H1 (cell line): ENCODE measurements at regions not wholly inside any gene's neighbourhood (a gene's known extent, or its start where the extent isn't known, plus 50 kb on each side); places are given as distances from the start of the nearest gene placed in this dataset.
A peak's percentile ranks its signal among the peaks of the same experiment; 100 is the strongest.

Experiments used
- CTCF ChIA-PET: fragments of 300-600 bp; sonication (Branson Sonifier 250); formaldehyde crosslinking; loops from one replicate; lab custom pipeline; 2021; ENCODE audit not compliant: partially characterized antibody; lab: Charles Lee
- POLR2A ChIA-PET: fragments of 300-600 bp; sonication (Branson Sonifier 250); formaldehyde crosslinking; loops from one replicate; lab custom pipeline; 2021; ENCODE audit warnings: inconsistent platforms; ENCODE audit not compliant: partially characterized antibody; lab: Charles Lee
- DNase-seq, 2 experiments: peaks; one replicate each; pipeline versions ENCODE4 v3.0.0 to v3.0.0-alpha.2; 2010 to 2022; ENCODE audit warnings: low spot score in 2 of 2, low read depth in 1 of 2, mixed read lengths in 1 of 2
- FAIRE-seq: peaks from 2 replicates; lab custom pipeline; 2011; peaks lifted over from hg19 to GRCh38; lab: Jason Lieb, UNC
- H2AFZ ChIP-seq: 2 replicates; pipeline ENCODE4 v1.8.1; 2012; ENCODE audit warnings: low read length, inconsistent platforms
- H2AK5ac ChIP-seq: 2 replicates; pipeline ENCODE4 v1.6.1; 2013; ENCODE audit warnings: low read depth, low read length
- H2BK120ac ChIP-seq: replicated peaks from 2 replicates; pipeline ENCODE3; 2013; ENCODE audit warnings: low read depth, low read length, inconsistent platforms
- H2BK12ac ChIP-seq: 2 replicates; pipeline ENCODE4 v1.6.1; 2013; ENCODE audit warnings: low read depth, low read length
- H2BK15ac ChIP-seq: 2 replicates; pipeline ENCODE4 v1.6.1; 2013; ENCODE audit warnings: low read length
- H2BK20ac ChIP-seq: 2 replicates; pipeline ENCODE4 v1.6.1; 2013; ENCODE audit warnings: low read length
- H2BK5ac ChIP-seq: 2 replicates; pipeline ENCODE4 v1.6.1; 2013; ENCODE audit warnings: low read depth, low read length
- H3K14ac ChIP-seq: 2 replicates; pipeline ENCODE4 v1.6.1; 2013; ENCODE audit warnings: inconsistent platforms; ENCODE audit not compliant: insufficient read length
- H3K18ac ChIP-seq: 2 replicates; pipeline ENCODE4 v1.6.1; 2013; ENCODE audit warnings: low read length; ENCODE audit errors: extremely low read depth
- H3K23ac ChIP-seq: 2 replicates; pipeline ENCODE4 v1.6.1; 2013; ENCODE audit warnings: inconsistent platforms; ENCODE audit not compliant: insufficient read length
- H3K23me2 ChIP-seq: 2 replicates; pipeline ENCODE4 v1.6.1; 2013; ENCODE audit warnings: low read depth, low read length
- H3K27ac ChIP-seq: 2 replicates; pipeline ENCODE4 v1.6.1; 2011; ENCODE audit warnings: low read depth, low read length, inconsistent platforms
- H3K27me3 ChIP-seq, 4 experiments: replicated peaks in 1 of 4; 1 replicate in 1 of 4; 2 replicates in 3 of 4; pipeline versions ENCODE4 v1.6.1 to v1.8.1; 2011 to 2013; ENCODE audit warnings: low read length in 3 of 4, mild to moderate bottlenecking in 3 of 4, inconsistent platforms in 2 of 4, mixed read lengths in 2 of 4, moderate library complexity in 1 of 4; ENCODE audit not compliant: control insufficient read depth in 3 of 4, insufficient read depth in 3 of 4; ENCODE audit errors: extremely low read depth in 1 of 4
- H3K36me3 ChIP-seq, 4 experiments: 2 replicates each; pipeline versions ENCODE4 v1.6.1 to v1.8.1; 2011 to 2013; ENCODE audit warnings: mild to moderate bottlenecking in 4 of 4, low read length in 3 of 4, moderate library complexity in 2 of 4, control low read depth in 1 of 4, inconsistent platforms in 1 of 4; ENCODE audit not compliant: insufficient read depth in 4 of 4, control insufficient read depth in 2 of 4
- H3K4ac ChIP-seq: replicated peaks from 2 replicates; pipeline ENCODE3; 2013; ENCODE audit warnings: low read length, low read depth, mixed read lengths, inconsistent platforms; ENCODE audit not compliant: insufficient read length
- H3K4me1 ChIP-seq, 4 experiments: replicated peaks in 1 of 4; 1 replicate in 1 of 4; 2 replicates in 3 of 4; pipeline versions ENCODE4 v1.6.1 to v1.8.1; 2011 to 2013; ENCODE audit warnings: low read length in 3 of 4, inconsistent platforms in 2 of 4, mixed read lengths in 1 of 4; ENCODE audit not compliant: insufficient read depth in 4 of 4, control insufficient read depth in 3 of 4
- H3K4me2 ChIP-seq, 2 experiments: 2 replicates each; pipeline versions ENCODE4 v1.6.1 to v1.8.1; 2011 to 2013; ENCODE audit warnings: low read depth in 2 of 2, low read length in 2 of 2, control low read depth in 1 of 2, inconsistent platforms in 1 of 2, mild to moderate bottlenecking in 1 of 2; ENCODE audit not compliant: insufficient read depth in 1 of 2
- H3K4me3 ChIP-seq, 4 experiments: fragments of 200-600, 300-600 bp in 1 of 4; sonication (generic), shearing (Covaris generic), sonication (Bioruptor Twin) in 1 of 4; 2 replicates each; pipeline versions ENCODE4 v1.5.1 to v1.8.1; 2011 to 2016; ENCODE audit warnings: low read length in 4 of 4, low read depth in 3 of 4, control low read depth in 2 of 4, inconsistent platforms in 2 of 4, mild to moderate bottlenecking in 2 of 4, mixed read lengths in 1 of 4, moderate library complexity in 1 of 4; ENCODE audit not compliant: insufficient read depth in 2 of 4; ENCODE audit errors: extremely low read depth in 1 of 4
- H3K56ac ChIP-seq: replicated peaks from 2 replicates; pipeline ENCODE3; 2013; ENCODE audit warnings: low read depth, mild to moderate bottlenecking, mixed read lengths, low read length, inconsistent platforms; ENCODE audit not compliant: insufficient read length
- H3K79me1 ChIP-seq: 2 replicates; pipeline ENCODE4 v1.6.1; 2013; ENCODE audit warnings: low read depth, low read length, control low read depth
- H3K79me2 ChIP-seq, 2 experiments: 2 replicates each; pipeline versions ENCODE4 v1.6.1 to v1.8.1; 2012 to 2013; ENCODE audit warnings: low read length in 2 of 2, mild to moderate bottlenecking in 2 of 2, inconsistent platforms in 1 of 2; ENCODE audit not compliant: insufficient read depth in 2 of 2, control insufficient read depth in 1 of 2
- H3K9ac ChIP-seq, 4 experiments: replicated peaks in 1 of 4; 1 replicate in 1 of 4; 2 replicates in 3 of 4; pipeline versions ENCODE4 v1.6.1 to v1.8.1; 2011 to 2013; ENCODE audit warnings: low read depth in 3 of 4, low read length in 3 of 4, control low read depth in 2 of 4, mild to moderate bottlenecking in 2 of 4, moderate library complexity in 2 of 4, inconsistent platforms in 1 of 4; ENCODE audit errors: extremely low read depth in 1 of 4
- H3K9me3 ChIP-seq, 2 experiments: 2 replicates each; pipeline versions ENCODE4 v1.6.1 to v1.8.1; 2012 to 2013; ENCODE audit warnings: mild to moderate bottlenecking in 2 of 2, moderate library complexity in 2 of 2, control low read depth in 1 of 2, inconsistent platforms in 1 of 2, low read depth in 1 of 2, low read length in 1 of 2, mixed read lengths in 1 of 2; ENCODE audit not compliant: insufficient read depth in 2 of 2
- H4K20me1 ChIP-seq, 2 experiments: replicated peaks in 1 of 2; 2 replicates each; pipeline versions ENCODE3 to v1.8.1; 2011 to 2013; ENCODE audit warnings: inconsistent platforms in 2 of 2, low read length in 2 of 2, mild to moderate bottlenecking in 1 of 2; ENCODE audit not compliant: insufficient read depth in 2 of 2, control insufficient read depth in 1 of 2
- H4K5ac ChIP-seq: 2 replicates; pipeline ENCODE4 v1.6.1; 2013; ENCODE audit warnings: low read length, low read depth, mixed read lengths, inconsistent platforms; ENCODE audit not compliant: insufficient read length
- H4K8ac ChIP-seq: 2 replicates; pipeline ENCODE4 v1.8.0; 2013; ENCODE audit warnings: mild to moderate bottlenecking, moderate library complexity, low read length, inconsistent platforms; ENCODE audit not compliant: insufficient read depth; ENCODE audit errors: extremely low read depth
- H4K91ac ChIP-seq: replicated peaks from 2 replicates; pipeline ENCODE3; 2013; ENCODE audit warnings: low read length, mixed read lengths, inconsistent platforms; ENCODE audit not compliant: insufficient read length
- BACH1 ChIP-seq: IDR thresholded peaks from 2 replicates; pipeline ENCODE4 v1.6.1; 2012; ENCODE audit warnings: low read length, improper control_type of control experiment
- POU5F1 ChIP-seq: IDR thresholded peaks from 2 replicates; pipeline ENCODE4 v1.6.1; 2011; ENCODE audit warnings: low read depth, mild to moderate bottlenecking, low read length, moderate library complexity
- RAD21 ChIP-seq, 2 experiments: IDR thresholded peaks in 1 of 2; conservative IDR thresholded peaks in 1 of 2; 2 replicates each; pipeline ENCODE4 v1.6.1; 2011; ENCODE audit warnings: low read depth in 2 of 2, low read length in 2 of 2, improper control_type of control experiment in 1 of 2, inconsistent platforms in 1 of 2, mild to moderate bottlenecking in 1 of 2, moderate library complexity in 1 of 2
- SIRT6 ChIP-seq: IDR thresholded peaks from one replicate; pipeline ENCODE4 v1.7.1; 2012; ENCODE audit warnings: low read length, inconsistent platforms
- SRF ChIP-seq: IDR thresholded peaks from 2 replicates; pipeline ENCODE4 v1.6.1; 2011; ENCODE audit warnings: mild to moderate bottlenecking, low read depth, low read length, moderate library complexity
- WGBS, 2 experiments: shearing (Covaris generic) in 1 of 2; methylation state at CpG; one replicate each; pipeline versions ENCODE4 v1.1.6 to v1.1.7; 2013 to 2015; ENCODE audit warnings: low lambda C conversion rate in 2 of 2, mixed read lengths in 2 of 2, inconsistent platforms in 1 of 2, low coverage in 1 of 2, missing lambda C conversion rate in 1 of 2; ENCODE audit not compliant: insufficient replicate concordance in 2 of 2, insufficient coverage in 1 of 2, insufficient read length in 1 of 2; ENCODE audit errors: extremely low coverage in 1 of 2, missing lambda C conversion rate in 1 of 2; 5-methylcytosine and 5-hydroxymethylcytosine counted together
- TF ChIP-seq, protein P1 (sequence below), 3 experiments: IDR thresholded peaks; 1 replicate in 2 of 3; 2 replicates in 1 of 3; pipeline versions ENCODE4 v1.5.1 to v1.6.1; 2011; ENCODE audit warnings: low read length in 3 of 3, mild to moderate bottlenecking in 3 of 3, inconsistent platforms in 2 of 3, low read depth in 1 of 3, moderate library complexity in 1 of 3; ENCODE audit not compliant: insufficient read depth in 1 of 3; ENCODE audit errors: control extremely low read depth in 1 of 3
- TF ChIP-seq, protein P2 (sequence below): IDR thresholded peaks from 2 replicates; pipeline ENCODE4 v1.6.1; 2011; ENCODE audit warnings: low read depth, mild to moderate bottlenecking, low read length; ENCODE audit not compliant: insufficient read depth
- TF ChIP-seq, protein P3 (sequence below): IDR thresholded peaks from 2 replicates; pipeline ENCODE4 v1.6.1; 2012; ENCODE audit warnings: low read length, inconsistent platforms

DNA sequence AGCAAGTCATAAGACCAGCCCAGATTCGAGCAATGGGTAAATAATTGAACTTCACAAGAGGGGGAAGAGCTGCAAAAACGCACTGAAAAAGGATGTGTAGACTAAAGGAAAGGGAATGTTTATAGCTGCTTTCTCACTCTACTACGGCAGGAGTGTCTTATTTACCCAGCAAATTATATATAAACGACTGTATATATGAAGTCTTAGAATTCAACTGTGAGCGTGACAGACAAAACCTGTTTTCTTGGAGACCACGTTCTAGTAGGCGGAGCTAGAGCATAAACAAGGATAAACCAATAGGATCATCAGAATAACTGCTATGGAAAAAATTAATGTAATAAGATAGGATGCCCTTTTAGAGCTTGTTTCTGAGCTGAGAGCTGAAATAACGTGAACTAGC, 394.6 kb upstream of the MON1B start:
- WGBS, 2 experiments: 88% methylated on average over 8 of the region's 8 CpGs; no CpG with 5 or more reads in 1 of the 2 experiments
- H3K18ac ChIP-seq: no peak overlapping the region
- no peak overlapping the region for H3K56ac ChIP-seq
- DNase-seq (no peak), FAIRE-seq (no peak)
- H2BK5ac ChIP-seq: no peak overlapping the region
- H3K36me3 ChIP-seq: no peaks in the 10 kb centered on the region
- no peak overlapping the region for H4K91ac ChIP-seq
- no peaks in the 10 kb centered on the region for H3K27me3 ChIP-seq
- no peak overlapping the region for H4K8ac ChIP-seq
- H2BK12ac ChIP-seq: no peak overlapping the region
- no peaks in the 10 kb centered on the region for H3K79me2 ChIP-seq
- no peaks in the 10 kb centered on the region for H4K20me1 ChIP-seq
- H2BK20ac ChIP-seq: no peak overlapping the region
- H3K9ac ChIP-seq: no peak overlapping the region
- H3K4me2 ChIP-seq: no peak overlapping the region
- no peak overlapping the region for H3K23ac ChIP-seq
- no peak overlapping the region for H2BK120ac ChIP-seq
- ChIA-PET POLR2A (no interaction called here), CTCF (interaction anchor here (0.8 kb wide), 1 partner anchor 375 kb away, joined by 3 read pairs; no protein-coding TSS in a partner anchor)
- no peak overlapping the region for H3K4me3 ChIP-seq
- H2BK15ac ChIP-seq: no peak overlapping the region
- H4K5ac ChIP-seq: no peak overlapping the region
- H3K14ac ChIP-seq: no peak overlapping the region
- H3K9me3 ChIP-seq: no peaks in the 10 kb centered on the region
- no peak overlapping the region for H2AK5ac ChIP-seq
- H3K79me1 ChIP-seq: no peaks in the 10 kb centered on the region
- no peaks in the 10 kb centered on the region for H3K4me1 ChIP-seq
- no peak overlapping the region for H3K27ac ChIP-seq
- H3K4ac ChIP-seq: no peak overlapping the region
- H2AFZ ChIP-seq: 0 out of 2 replicates have a peak overlapping the region, but pooled peaks have one; percentile 21
- H3K23me2 ChIP-seq: no peaks in the 10 kb centered on the region
- TF ChIP-seq, protein P1, sequence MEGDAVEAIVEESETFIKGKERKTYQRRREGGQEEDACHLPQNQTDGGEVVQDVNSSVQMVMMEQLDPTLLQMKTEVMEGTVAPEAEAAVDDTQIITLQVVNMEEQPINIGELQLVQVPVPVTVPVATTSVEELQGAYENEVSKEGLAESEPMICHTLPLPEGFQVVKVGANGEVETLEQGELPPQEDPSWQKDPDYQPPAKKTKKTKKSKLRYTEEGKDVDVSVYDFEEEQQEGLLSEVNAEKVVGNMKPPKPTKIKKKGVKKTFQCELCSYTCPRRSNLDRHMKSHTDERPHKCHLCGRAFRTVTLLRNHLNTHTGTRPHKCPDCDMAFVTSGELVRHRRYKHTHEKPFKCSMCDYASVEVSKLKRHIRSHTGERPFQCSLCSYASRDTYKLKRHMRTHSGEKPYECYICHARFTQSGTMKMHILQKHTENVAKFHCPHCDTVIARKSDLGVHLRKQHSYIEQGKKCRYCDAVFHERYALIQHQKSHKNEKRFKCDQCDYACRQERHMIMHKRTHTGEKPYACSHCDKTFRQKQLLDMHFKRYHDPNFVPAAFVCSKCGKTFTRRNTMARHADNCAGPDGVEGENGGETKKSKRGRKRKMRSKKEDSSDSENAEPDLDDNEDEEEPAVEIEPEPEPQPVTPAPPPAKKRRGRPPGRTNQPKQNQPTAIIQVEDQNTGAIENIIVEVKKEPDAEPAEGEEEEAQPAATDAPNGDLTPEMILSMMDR (IDR thresholded peaks at IDR 0.05; ENCODE audit: control extremely low read depth in 1 of 3, insufficient read depth in 1 of 3, low read depth in 1 of 3, low read length in 3 of 3): no peak
- TF ChIP-seq SIRT6 (no peak), SRF (no peak), RAD21 (IDR thresholded peaks at IDR 0.05 in 1 of 2, conservative IDR thresholded peaks at IDR 0.05 in 1 of 2; ENCODE audit: low read depth in 2 of 2, low read length in 2 of 2) (no peak), BACH1 (no peak), POU5F1 (no peak)
- TF ChIP-seq, protein P2, sequence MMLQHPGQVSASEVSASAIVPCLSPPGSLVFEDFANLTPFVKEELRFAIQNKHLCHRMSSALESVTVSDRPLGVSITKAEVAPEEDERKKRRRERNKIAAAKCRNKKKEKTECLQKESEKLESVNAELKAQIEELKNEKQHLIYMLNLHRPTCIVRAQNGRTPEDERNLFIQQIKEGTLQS: no peak
- TF ChIP-seq, protein P3, sequence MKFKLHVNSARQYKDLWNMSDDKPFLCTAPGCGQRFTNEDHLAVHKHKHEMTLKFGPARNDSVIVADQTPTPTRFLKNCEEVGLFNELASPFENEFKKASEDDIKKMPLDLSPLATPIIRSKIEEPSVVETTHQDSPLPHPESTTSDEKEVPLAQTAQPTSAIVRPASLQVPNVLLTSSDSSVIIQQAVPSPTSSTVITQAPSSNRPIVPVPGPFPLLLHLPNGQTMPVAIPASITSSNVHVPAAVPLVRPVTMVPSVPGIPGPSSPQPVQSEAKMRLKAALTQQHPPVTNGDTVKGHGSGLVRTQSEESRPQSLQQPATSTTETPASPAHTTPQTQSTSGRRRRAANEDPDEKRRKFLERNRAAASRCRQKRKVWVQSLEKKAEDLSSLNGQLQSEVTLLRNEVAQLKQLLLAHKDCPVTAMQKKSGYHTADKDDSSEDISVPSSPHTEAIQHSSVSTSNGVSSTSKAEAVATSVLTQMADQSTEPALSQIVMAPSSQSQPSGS: no peak
